ENCODE measurements at regions not wholly inside any gene's neighbourhood (a gene's known extent, or its start where the extent isn't known, plus 50 kb on each side); places are given as distances from the start of the nearest gene placed in this dataset.

GRCh38 chr5:66358741-66359140, 214.6 kb downstream of the SREK1 start:
- no peaks in the 10 kb centered on the region for H3K36me3 ChIP-seq
- WGBS, 2 donors, result 89 to 96% methylated on average over 1 to 2 of the region's 3 CpGs
- no peak overlapping the region for H3K4me3 ChIP-seq
- DNase-seq, result no peak
- no peak overlapping the region for H3K27ac ChIP-seq
- intact Hi-C loops (cut with DNase I), result no loop called here
- no peaks in the 10 kb centered on the region for H3K9me3 ChIP-seq
- no peaks in the 10 kb centered on the region for H3K4me1 ChIP-seq
- TF ChIP-seq CTCF (IDR thresholded peaks at IDR 0.05) (no peak), POLR2A (IDR thresholded peaks at IDR 0.05) (no peak)
- no peaks in the 10 kb centered on the region for H3K27me3 ChIP-seq

GRCh38 chr5:66361070-66361469, 217.0 kb downstream of the SREK1 start:
- H3K4me3 ChIP-seq, result no peak overlapping the region
- no peaks in the 10 kb centered on the region for H3K27me3 ChIP-seq
- H3K27ac ChIP-seq, result no peak overlapping the region
- intact Hi-C loops (cut with DNase I), result no loop called here
- DNase-seq, result no peak
- 52 to 74% methylated on average over 3 of the region's 3 CpGs for WGBS, 2 donors
- H3K36me3 ChIP-seq, result no peaks in the 10 kb centered on the region
- no peaks in the 10 kb centered on the region for H3K9me3 ChIP-seq
- no peaks in the 10 kb centered on the region for H3K4me1 ChIP-seq
- TF ChIP-seq CTCF (IDR thresholded peaks at IDR 0.05) (no peak), POLR2A (IDR thresholded peaks at IDR 0.05) (no peak)

GRCh38 chr5:66362046-66362445, 217.9 kb downstream of the SREK1 start:
- 56 to 61% methylated on average over 6 of the region's 6 CpGs for WGBS, 2 donors
- intact Hi-C loops (cut with DNase I), result no loop called here

GRCh38 chr5:66362687-66363086, 218.6 kb downstream of the SREK1 start:
- no peak for TF ChIP-seq POLR2A (IDR thresholded peaks at IDR 0.05)
- TF ChIP-seq CTCF (IDR thresholded peaks at IDR 0.05), result no peak
- WGBS, 2 donors, result 72 to 84% methylated on average over 4 of the region's 4 CpGs
- no peak overlapping the region for H3K27ac ChIP-seq
- DNase-seq, result no peak
- H3K9me3 ChIP-seq, result no peaks in the 10 kb centered on the region
- H3K4me1 ChIP-seq, result no peaks in the 10 kb centered on the region
- no peaks in the 10 kb centered on the region for H3K36me3 ChIP-seq
- no peak overlapping the region for H3K4me3 ChIP-seq
- intact Hi-C loops (cut with DNase I), result no loop called here
- no peaks in the 10 kb centered on the region for H3K27me3 ChIP-seq

More at GRCh38 chr5:66362046-66362445, 217.9 kb downstream of the SREK1 start:
- no peaks in the 10 kb centered on the region for H3K36me3 ChIP-seq
- H3K27me3 ChIP-seq, result no peaks in the 10 kb centered on the region
- no peak overlapping the region for H3K27ac ChIP-seq
- DNase-seq, result no peak
- TF ChIP-seq POLR2A (IDR thresholded peaks at IDR 0.05), result no peak
- TF ChIP-seq CTCF (IDR thresholded peaks at IDR 0.05), result no peak
- no peaks in the 10 kb centered on the region for H3K9me3 ChIP-seq
- H3K4me3 ChIP-seq, result no peak overlapping the region
- H3K4me1 ChIP-seq, result no peaks in the 10 kb centered on the region

- H3K4me3 ChIP-seq, result no peak overlapping the region
- no peaks in the 10 kb centered on the region for H3K4me1 ChIP-seq
- H3K36me3 ChIP-seq, result no peaks in the 10 kb centered on the region
- DNase-seq, result no peak
- no peaks in the 10 kb centered on the region for H3K9me3 ChIP-seq
- intact Hi-C loops (cut with DNase I), result no loop called here
- no peak overlapping the region for H3K27ac ChIP-seq
- 34 to 41% methylated on average over 2 of the region's 2 CpGs for WGBS, 2 donors
- no peaks in the 10 kb centered on the region for H3K27me3 ChIP-seq
- no peak for TF ChIP-seq CTCF (IDR thresholded peaks at IDR 0.05)
- no peak for TF ChIP-seq POLR2A (IDR thresholded peaks at IDR 0.05)
Observed at GRCh38 chr5:66363097-66363496, 219.0 kb downstream of the SREK1 start.
